ENCODE measurements at regions not wholly inside any gene's neighbourhood (a gene's known extent, or its start where the extent isn't known, plus 50 kb on each side); places are given as distances from the start of the nearest gene placed in this dataset.

GRCh38 chr13:110813646-110814624 is 100.4 kb downstream of the ING1 start:
- Histone ChIP-seq H3K4me3 (no peak overlapping the region), H3K9me3 (no peaks in the 10 kb centered on the region), H3K27me3 (peaks cover 0 to 3% (median 3%) of the 10 kb centered on the region in 3 donors), H3K27ac (no peak overlapping the region), H3K4me1 (peaks cover 0 to 11% of the 10 kb centered on the region in 2 donors), H3K36me3 (no peaks in the 10 kb centered on the region)
- ATAC-seq (no peak), DNase-seq (no peak)
- TF ChIP-seq CTCF (IDR thresholded peaks at IDR 0.05 in 4 of 5, conservative IDR thresholded peaks at IDR 0.05 in 1 of 5) (no peak), POLR2A (IDR thresholded peaks at IDR 0.05) (no peak)
- intact Hi-C loops (cut with DNase I; ENCODE audit: low total_unique reads): no loop called here
- in situ Hi-C loops (cut with MboI; ENCODE audit: low sequenced_read_pairs in 4 of 4): loop anchor here in 3 of 4 donors (10.0 to 25.0 kb wide), 5 partner anchors 127 to 1852 kb away; no protein-coding TSS in a partner anchor

GRCh38 chr13:110815471-110816204 is 99.2 kb downstream of the ANKRD10 start:
- TF ChIP-seq POLR2A (IDR thresholded peaks at IDR 0.05) (no peak), CTCF (IDR thresholded peaks at IDR 0.05 in 4 of 5, conservative IDR thresholded peaks at IDR 0.05 in 1 of 5) (no peak)
- H3K27me3 ChIP-seq: peaks cover 0 to 3% (median 0%) of the 10 kb centered on the region in 3 donors
- ATAC-seq (no peak), DNase-seq (no peak)
- in situ Hi-C loops (cut with MboI; ENCODE audit: low sequenced_read_pairs in 4 of 4) (loop anchor here (5.0 to 25.0 kb wide), 6 partner anchors 128 to 1853 kb away; no protein-coding TSS in a partner anchor), intact Hi-C loops (cut with DNase I; ENCODE audit: low total_unique reads) (loop anchor here (5.0 kb wide), 1 partner anchor 593 kb away; no protein-coding TSS in a partner anchor)
- no peaks in the 10 kb centered on the region for H3K36me3 ChIP-seq
- no peaks in the 10 kb centered on the region for H3K9me3 ChIP-seq
- no peak overlapping the region for H3K4me3 ChIP-seq
- H3K4me1 ChIP-seq: peaks cover 2 to 15% of the 10 kb centered on the region in 2 donors
- H3K27ac ChIP-seq: no peak overlapping the region

- DNase-seq (no peak), ATAC-seq (no peak)
- peaks cover 2 to 15% of the 10 kb centered on the region in 2 donors for H3K4me1 ChIP-seq
- H3K9me3 ChIP-seq: no peaks in the 10 kb centered on the region
- no peak overlapping the region for H3K4me3 ChIP-seq
- peaks cover 0 to 3% (median 0%) of the 10 kb centered on the region in 3 donors for H3K27me3 ChIP-seq
- intact Hi-C loops (cut with DNase I; ENCODE audit: low total_unique reads): loop anchor here (5.0 kb wide), 1 partner anchor 594 kb away; no protein-coding TSS in a partner anchor
- H3K36me3 ChIP-seq: no peaks in the 10 kb centered on the region
- H3K27ac ChIP-seq: no peak overlapping the region
- TF ChIP-seq CTCF (IDR thresholded peaks at IDR 0.05 in 4 of 5, conservative IDR thresholded peaks at IDR 0.05 in 1 of 5): no peak
- no peak for TF ChIP-seq POLR2A (IDR thresholded peaks at IDR 0.05)
- in situ Hi-C loops (cut with MboI; ENCODE audit: low sequenced_read_pairs in 4 of 4): loop anchor here (5.0 to 25.0 kb wide), 6 partner anchors 129 to 1854 kb away; no protein-coding TSS in a partner anchor
Measured at GRCh38 chr13:110816500-110816899, 98.4 kb downstream of the ANKRD10 start.

GRCh38 chr13:110817143-110817542 is 97.7 kb downstream of the ANKRD10 start:
- no peak overlapping the region for H3K4me3 ChIP-seq
- no peak for DNase-seq
- H3K27me3 ChIP-seq: peaks cover 0 to 3% (median 0%) of the 10 kb centered on the region in 3 donors
- TF ChIP-seq POLR2A (IDR thresholded peaks at IDR 0.05): no peak
- no peak for TF ChIP-seq CTCF (IDR thresholded peaks at IDR 0.05 in 4 of 5, conservative IDR thresholded peaks at IDR 0.05 in 1 of 5)
- no peaks in the 10 kb centered on the region for H3K36me3 ChIP-seq
- peaks cover 2 to 10% of the 10 kb centered on the region in 2 donors for H3K4me1 ChIP-seq
- intact Hi-C loops (cut with DNase I; ENCODE audit: low total_unique reads): loop anchor here (5.0 kb wide), 1 partner anchor 595 kb away; no protein-coding TSS in a partner anchor
- H3K9me3 ChIP-seq: no peaks in the 10 kb centered on the region
- in situ Hi-C loops (cut with MboI; ENCODE audit: low sequenced_read_pairs in 4 of 4): loop anchor here (5.0 to 25.0 kb wide), 6 partner anchors 130 to 1855 kb away; no protein-coding TSS in a partner anchor
- H3K27ac ChIP-seq: no peak overlapping the region
- no peak for ATAC-seq

Data from gastrocnemius medialis (tissue), 4 donors.